ENCODE measurements at regions not wholly inside any gene's neighbourhood (a gene's known extent, or its start where the extent isn't known, plus 50 kb on each side); places are given as distances from the start of the nearest gene placed in this dataset.

- TF ChIP-seq CTCF (IDR thresholded peaks at IDR 0.05) = no peak
- TF ChIP-seq POLR2A (IDR thresholded peaks at IDR 0.05) = no peak
- TF ChIP-seq EP300 (IDR thresholded peaks at IDR 0.05) = no peak
Observed at GRCh38 chr7:1359051-1359400, 100.2 kb downstream of the MICALL2 start.

Measured in ovary (tissue), 3 donors.